PC-3 (cell line): ENCODE measurements at regions not wholly inside any gene's neighbourhood (a gene's known extent, or its start where the extent isn't known, plus 50 kb on each side); places are given as distances from the start of the nearest gene placed in this dataset.

Source experiments
- ATAC-seq: fragments of 200-7000 bp; cut with Tn5 transposase; 2 replicates; pipeline ENCODE4 v1.9.1; 2020; ENCODE audit warnings: mild to moderate bottlenecking, moderate library complexity
- BruUV-seq: library from RNA; stranded (reverse); fragments of 400-500 nt; replicated peaks from 2 replicates; lab custom pipeline; 2021; lab: Mats Ljungman, UMichigan
- CTCF ChIA-PET: fragments of 300-600 bp; sonication (Branson Sonifier 250); formaldehyde crosslinking; loops from one replicate; lab custom pipeline; 2022; ENCODE audit warnings: antibody characterized with exemption; lab: Charles Lee
- POLR2A ChIA-PET: fragments of 300-600 bp; sonication (Branson Sonifier 250); formaldehyde crosslinking; loops from one replicate; lab custom pipeline; 2022; ENCODE audit warnings: antibody characterized with exemption; ENCODE audit not compliant: unreplicated experiment; lab: Charles Lee
- DNase-seq: peaks from one replicate; pipeline ENCODE4 v3.0.0-alpha.2; 2015
- H2AFZ ChIP-seq: fragments of 300-600 bp; sonication (generic); 2 replicates; pipeline ENCODE4 v1.6.0; 2016; ENCODE audit warnings: antibody characterized with exemption, low read length
- H3F3A ChIP-seq: fragments of 300-600 bp; sonication (generic); one replicate; pipeline ENCODE4 v1.6.0; 2017; ENCODE audit warnings: antibody characterized with exemption, low read length, control low read depth, mild to moderate bottlenecking; ENCODE audit not compliant: unreplicated experiment
- H3K27ac ChIP-seq: fragments of 300-600 bp; sonication (generic); 2 replicates; pipeline ENCODE4 v1.5.1; 2016; ENCODE audit warnings: mild to moderate bottlenecking, low read length
- H3K27me3 ChIP-seq: fragments of 300-600 bp; sonication (generic); 2 replicates; pipeline ENCODE4 v1.6.1; 2016; ENCODE audit warnings: low read length, mixed read lengths
- H3K36me3 ChIP-seq: fragments of 300-600 bp; sonication (generic); 2 replicates; pipeline ENCODE4 v1.6.1; 2016; ENCODE audit warnings: low read depth, mixed run types, low read length, mixed read lengths
- H3K4me1 ChIP-seq: fragments of 300-600 bp; sonication (generic); 2 replicates; pipeline ENCODE4 v1.5.1; 2016; ENCODE audit warnings: low read length; ENCODE audit not compliant: insufficient read depth
- H3K4me2 ChIP-seq: fragments of 300-600 bp; sonication (generic); 2 replicates; pipeline ENCODE4 v1.6.0; 2016; ENCODE audit warnings: low read length
- H3K4me3 ChIP-seq: fragments of 300-600 bp; sonication (generic); 2 replicates; pipeline ENCODE4 v1.5.1; 2016; ENCODE audit warnings: mild to moderate bottlenecking, low read length, mixed read lengths
- H3K79me2 ChIP-seq: fragments of 300-600 bp; sonication (generic); 2 replicates; pipeline ENCODE4 v1.6.1; 2017; ENCODE audit warnings: low read length, mixed read lengths
- H3K9ac ChIP-seq: fragments of 300-600 bp; sonication (generic); 2 replicates; pipeline ENCODE4 v1.6.0; 2016; ENCODE audit warnings: mild to moderate bottlenecking, low read length
- H3K9me2 ChIP-seq: fragments of 300-600 bp; sonication (generic); replicated peaks from 2 replicates; pipeline ENCODE4 v1.6.1; 2016; ENCODE audit warnings: mixed run types, low read length, mixed read lengths
- H3K9me3 ChIP-seq: fragments of 300-600 bp; sonication (generic); 2 replicates; pipeline ENCODE4 v1.6.1; 2016; ENCODE audit warnings: low read length, mixed read lengths
- H4K20me1 ChIP-seq: fragments of 300-600 bp; sonication (generic); 2 replicates; pipeline ENCODE4 v1.6.1; 2016; ENCODE audit warnings: low read length, mixed read lengths
- CTCF ChIP-seq: fragments of 300-600 bp; sonication (generic); conservative IDR thresholded peaks from 2 replicates; pipeline ENCODE4 v1.5.1; 2017; ENCODE audit warnings: antibody characterized with exemption, low read depth, mild to moderate bottlenecking, low read length
- EZH2 ChIP-seq: fragments of 300-600 bp; sonication (generic); IDR thresholded peaks from one replicate; pipeline ENCODE4 v1.6.1; 2017; ENCODE audit warnings: antibody characterized with exemption, mild to moderate bottlenecking, low read length; ENCODE audit not compliant: unreplicated experiment
- EZH2phosphoT487 ChIP-seq: fragments of 300-600 bp; sonication (generic); IDR thresholded peaks from 2 replicates; pipeline ENCODE4 v1.6.1; 2018; ENCODE audit warnings: mild to moderate bottlenecking, antibody characterized with exemption, low read length, borderline replicate concordance
- intact Hi-C: fragments of 100-400 bp; cut with micrococcal nuclease; formaldehyde crosslinking; loops from 2 replicates; pipeline ENCODE4 v1.9.0; 2023

- Histone ChIP-seq H3K9me2 (no peaks in the 10 kb centered on the region), H3K27me3 (no peaks in the 10 kb centered on the region), H3K36me3 (no peaks in the 10 kb centered on the region), H3K27ac (no peak overlapping the region), H4K20me1 (no peaks in the 10 kb centered on the region), H3K4me1 (peaks cover 29% of the 10 kb centered on the region), H3K4me2 (no peak overlapping the region), H2AFZ (no peak overlapping the region), H3K4me3 (no peak overlapping the region), H3K79me2 (no peaks in the 10 kb centered on the region), H3F3A (no peaks in the 10 kb centered on the region), H3K9me3 (no peaks in the 10 kb centered on the region), H3K9ac (no peak overlapping the region)
- no peak for ATAC-seq
- BruUV-seq: no TSS peak
- CTCF ChIA-PET: no interaction called here
- no peak for DNase-seq
- intact Hi-C loops: no loop called here
- TF ChIP-seq EZH2: no peak
- no peak for TF ChIP-seq EZH2phosphoT487
- TF ChIP-seq CTCF: no peak
- POLR2A ChIA-PET: no interaction called here
These were observed 136.3 kb upstream of the ESR1 start for GRCh38 chr6:151671195-151671594.

- Histone ChIP-seq H3K36me3 (no peaks in the 10 kb centered on the region), H3K4me2 (no peak overlapping the region), H2AFZ (no peak overlapping the region), H3F3A (no peaks in the 10 kb centered on the region), H4K20me1 (no peaks in the 10 kb centered on the region), H3K9me2 (no peaks in the 10 kb centered on the region), H3K4me1 (peaks cover 9% of the 10 kb centered on the region), H3K9ac (no peak overlapping the region), H3K27ac (no peak overlapping the region), H3K4me3 (no peak overlapping the region), H3K79me2 (no peaks in the 10 kb centered on the region), H3K27me3 (no peaks in the 10 kb centered on the region), H3K9me3 (no peaks in the 10 kb centered on the region)
- ATAC-seq: no peak
- BruUV-seq: no TSS peak
- intact Hi-C loops: no loop called here
- ChIA-PET CTCF (no interaction called here), POLR2A (no interaction called here)
- DNase-seq: no peak
- TF ChIP-seq CTCF (no peak), EZH2 (no peak), EZH2phosphoT487 (no peak)
These were observed 132.9 kb upstream of the ESR1 start for GRCh38 chr6:151674578-151674977.

GRCh38 chr6:151675746-151676459, 131.6 kb upstream of the ESR1 start:
- CTCF ChIA-PET: interaction anchor here (1.0 kb wide), 1 partner anchor 15 kb away, joined by 3 read pairs; no protein-coding TSS in a partner anchor
- Histone ChIP-seq H3K27me3 (no peaks in the 10 kb centered on the region), H3K9ac (no peak overlapping the region), H3K9me2 (no peaks in the 10 kb centered on the region), H4K20me1 (no peaks in the 10 kb centered on the region), H3K4me3 (0 out of 2 replicates have a peak overlapping the region, but pooled peaks have one; percentile 26), H2AFZ (peak overlapping the region; percentile 68), H3K36me3 (no peaks in the 10 kb centered on the region), H3K79me2 (no peaks in the 10 kb centered on the region), H3F3A (no peaks in the 10 kb centered on the region), H3K4me2 (peak overlapping the region; percentile 59), H3K9me3 (no peaks in the 10 kb centered on the region), H3K27ac (no peak overlapping the region), H3K4me1 (peaks cover 7% of the 10 kb centered on the region; the same call in 1 of the 2 replicates)
- TF ChIP-seq EZH2 (no peak), EZH2phosphoT487 (no peak), CTCF (peak; percentile 91)
- peak; percentile 58; the same call in 1 of the 2 replicates for ATAC-seq
- no TSS peak for BruUV-seq
- POLR2A ChIA-PET: no interaction called here
- DNase-seq: peak; percentile 67
- intact Hi-C loops: loop anchor here (1.0 to 5.0 kb wide), 4 partner anchors 86 to 681 kb away; no protein-coding TSS in a partner anchor
